ENCODE measurements at regions not wholly inside any gene's neighbourhood (a gene's known extent, or its start where the extent isn't known, plus 50 kb on each side); places are given as distances from the start of the nearest gene placed in this dataset.

DNA sequence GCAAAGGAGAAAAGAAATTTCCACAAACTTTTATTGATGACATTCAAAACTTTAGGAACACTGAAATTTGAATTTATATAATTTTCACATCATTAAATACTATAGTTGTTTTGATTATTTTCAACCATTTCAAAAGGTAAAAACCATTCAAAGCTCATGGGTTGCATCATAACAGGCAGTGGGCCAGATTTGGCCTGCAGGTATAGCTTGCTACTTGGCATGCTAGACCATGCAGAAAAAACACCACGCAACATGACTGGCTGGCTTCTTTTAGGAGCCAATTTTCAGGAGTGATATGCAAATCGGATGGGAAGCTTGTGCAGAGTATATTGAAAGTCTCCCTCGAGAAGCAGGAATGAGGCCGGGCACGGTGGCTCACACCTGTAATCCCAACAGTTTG lies 144.8 kb downstream of the GLUL start:
- TF ChIP-seq, protein P1, sequence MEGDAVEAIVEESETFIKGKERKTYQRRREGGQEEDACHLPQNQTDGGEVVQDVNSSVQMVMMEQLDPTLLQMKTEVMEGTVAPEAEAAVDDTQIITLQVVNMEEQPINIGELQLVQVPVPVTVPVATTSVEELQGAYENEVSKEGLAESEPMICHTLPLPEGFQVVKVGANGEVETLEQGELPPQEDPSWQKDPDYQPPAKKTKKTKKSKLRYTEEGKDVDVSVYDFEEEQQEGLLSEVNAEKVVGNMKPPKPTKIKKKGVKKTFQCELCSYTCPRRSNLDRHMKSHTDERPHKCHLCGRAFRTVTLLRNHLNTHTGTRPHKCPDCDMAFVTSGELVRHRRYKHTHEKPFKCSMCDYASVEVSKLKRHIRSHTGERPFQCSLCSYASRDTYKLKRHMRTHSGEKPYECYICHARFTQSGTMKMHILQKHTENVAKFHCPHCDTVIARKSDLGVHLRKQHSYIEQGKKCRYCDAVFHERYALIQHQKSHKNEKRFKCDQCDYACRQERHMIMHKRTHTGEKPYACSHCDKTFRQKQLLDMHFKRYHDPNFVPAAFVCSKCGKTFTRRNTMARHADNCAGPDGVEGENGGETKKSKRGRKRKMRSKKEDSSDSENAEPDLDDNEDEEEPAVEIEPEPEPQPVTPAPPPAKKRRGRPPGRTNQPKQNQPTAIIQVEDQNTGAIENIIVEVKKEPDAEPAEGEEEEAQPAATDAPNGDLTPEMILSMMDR (IDR thresholded peaks at IDR 0.05; ENCODE audit: low read length) = no peak
- TF ChIP-seq EZH2 (optimal IDR thresholded peaks at IDR 0.05; ENCODE audit: low read depth, low read length) = no peak

All from MM.1S (cell line).